ENCODE measurements at regions not wholly inside any gene's neighbourhood (a gene's known extent, or its start where the extent isn't known, plus 50 kb on each side); places are given as distances from the start of the nearest gene placed in this dataset.

DNA sequence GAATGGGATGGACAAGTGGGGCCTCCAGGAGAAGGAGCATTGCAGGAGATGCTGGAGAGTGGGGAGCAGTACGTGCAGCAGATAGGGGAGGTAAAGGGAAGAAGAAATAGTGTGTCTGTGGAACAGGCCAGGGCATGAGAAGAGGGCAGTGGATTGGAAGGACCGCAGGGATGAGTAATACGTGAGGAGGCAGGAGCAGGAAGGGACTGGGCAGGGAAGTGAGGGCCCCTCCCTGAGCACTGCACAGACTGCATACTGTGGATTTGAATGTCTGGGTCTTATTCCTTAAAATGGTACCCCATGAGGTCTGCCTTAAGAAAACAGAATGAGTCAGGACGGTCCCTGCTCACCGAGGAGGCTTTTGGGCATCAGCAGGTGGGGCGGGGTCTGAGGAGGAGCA is 210.0 kb upstream of the NDN start:
- TF ChIP-seq TEAD4 (IDR thresholded peaks at IDR 0.05), result no peak
- no peak for TF ChIP-seq TAF1 (IDR thresholded peaks at IDR 0.05; ENCODE audit: low read depth)
